Large intestine (tissue), 3 donors: ENCODE measurements at regions not wholly inside any gene's neighbourhood (a gene's known extent, or its start where the extent isn't known, plus 50 kb on each side); places are given as distances from the start of the nearest gene placed in this dataset.
"Not testable (repeated sequence)": the region's sequence is repeated elsewhere in the genome, so short reads cannot be mapped to it uniquely, and the experiment has no call there.

Experiments used
- DNase-seq, 2 donors: peaks; one replicate each; pipeline versions ENCODE4 v3.0.0 to v3.0.0-alpha.2; 2013
- H3K27ac ChIP-seq: one replicate; pipeline ENCODE4 v1.5.1; 2013; ENCODE audit warnings: low read length
- H3K27me3 ChIP-seq: 2 replicates; pipeline ENCODE4 v1.6.1; 2013; ENCODE audit warnings: low read length; ENCODE audit not compliant: control insufficient read depth, insufficient read depth
- H3K36me3 ChIP-seq: 2 replicates; pipeline ENCODE4 v1.6.1; 2013; ENCODE audit warnings: low read length; ENCODE audit not compliant: control insufficient read depth, insufficient read depth
- H3K4me1 ChIP-seq: one replicate; pipeline ENCODE4 v1.6.1; 2013; ENCODE audit warnings: low read length; ENCODE audit not compliant: control insufficient read depth, insufficient read depth
- H3K4me3 ChIP-seq: one replicate; pipeline ENCODE4 v1.5.1; 2013; ENCODE audit warnings: low read length
- H3K9me3 ChIP-seq: one replicate; pipeline ENCODE4 v1.6.1; 2013; ENCODE audit warnings: mild to moderate bottlenecking, low read depth, low read length, moderate library complexity; ENCODE audit not compliant: control insufficient read depth
- WGBS: methylation state at CpG from one replicate; pipeline ENCODE4 v1.1.5; 2013; ENCODE audit warnings: low lambda C conversion rate; ENCODE audit not compliant: insufficient coverage; 5-methylcytosine and 5-hydroxymethylcytosine counted together

DNA sequence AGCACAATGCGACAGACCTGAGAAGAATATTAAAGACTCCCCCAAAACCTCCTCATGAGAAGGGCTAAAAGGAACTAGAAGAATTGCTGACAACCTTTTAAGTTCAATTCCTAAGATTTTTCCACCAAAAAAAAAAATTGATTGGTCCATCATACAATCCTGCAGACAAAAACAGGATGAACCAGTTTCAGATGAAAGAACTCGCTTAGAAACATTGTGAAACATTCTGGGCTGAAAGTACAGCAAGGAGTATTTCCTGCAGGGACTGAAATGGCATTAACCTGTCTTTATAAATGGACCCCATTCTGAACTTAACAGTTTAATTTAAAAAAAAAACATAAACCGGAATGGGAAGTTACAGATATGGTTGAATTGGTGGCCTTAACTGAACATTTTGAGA is 96.0 kb upstream of the FAM174B start:
- Histone ChIP-seq H3K27ac (no peak overlapping the region), H3K4me1 (no peaks in the 10 kb centered on the region), H3K4me3 (no peak overlapping the region), H3K9me3 (no peaks in the 10 kb centered on the region), H3K27me3 (no peaks in the 10 kb centered on the region), H3K36me3 (no peaks in the 10 kb centered on the region)
- WGBS = 50% methylated on average over 2 of the region's 3 CpGs
- peak; percentile 43 to 75 for DNase-seq

DNA sequence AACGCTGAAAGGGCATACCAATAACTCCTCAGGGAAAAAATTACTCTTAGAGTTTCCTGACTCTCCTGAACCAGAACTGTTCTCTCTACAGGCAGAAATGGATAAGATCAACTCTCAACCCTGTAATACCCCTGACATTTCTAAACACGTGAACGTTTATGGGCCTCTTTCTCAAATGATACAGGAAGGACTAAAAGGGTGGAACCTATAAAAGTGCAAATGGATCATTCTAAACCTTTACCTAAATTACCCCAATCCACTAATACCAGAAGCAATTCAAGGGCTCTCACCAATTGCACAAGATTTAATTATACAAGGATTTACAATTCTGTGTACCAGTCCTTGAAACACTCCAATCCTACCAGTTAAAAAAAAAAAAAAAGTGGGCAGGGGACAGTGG is 98.0 kb upstream of the FAM174B start:
- H3K27ac ChIP-seq = no peak overlapping the region
- H3K9me3 ChIP-seq = no peaks in the 10 kb centered on the region
- no peaks in the 10 kb centered on the region for H3K27me3 ChIP-seq
- WGBS = no CpG with 5 or more reads among the region's 3 CpGs
- H3K4me3 ChIP-seq = no peak overlapping the region
- no peaks in the 10 kb centered on the region for H3K36me3 ChIP-seq
- DNase-seq = peak in 1 of 2 donors; percentile 14
- H3K4me1 ChIP-seq = no peaks in the 10 kb centered on the region

DNA sequence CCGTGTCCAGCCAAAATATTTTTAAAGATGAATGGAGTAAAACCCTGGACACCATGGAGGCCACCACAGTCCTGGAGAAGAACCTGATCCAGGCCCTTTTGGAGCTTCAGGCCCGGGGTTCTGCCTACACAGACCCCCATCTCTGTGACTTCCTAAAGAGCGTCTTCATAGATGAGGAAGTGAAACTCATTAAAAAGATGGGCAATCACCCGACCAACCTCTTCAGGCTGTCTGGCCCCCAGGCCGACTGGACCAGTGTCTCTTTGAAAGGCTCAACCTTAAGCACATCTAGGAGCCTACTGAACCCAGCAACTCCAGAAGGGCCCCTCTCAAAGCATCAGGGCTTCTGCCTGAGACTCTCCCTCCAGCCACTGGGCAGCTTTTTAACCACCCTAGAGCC is 107.9 kb upstream of the FAM174B start:
- H3K4me3 ChIP-seq = no peak overlapping the region
- DNase-seq = no peak
- no peaks in the 10 kb centered on the region for H3K36me3 ChIP-seq
- WGBS = no CpG with 5 or more reads among the region's 5 CpGs
- no peaks in the 10 kb centered on the region for H3K4me1 ChIP-seq
- H3K27ac ChIP-seq = no peak overlapping the region
- H3K9me3 ChIP-seq = no peaks in the 10 kb centered on the region
- H3K27me3 ChIP-seq = no peaks in the 10 kb centered on the region

DNA sequence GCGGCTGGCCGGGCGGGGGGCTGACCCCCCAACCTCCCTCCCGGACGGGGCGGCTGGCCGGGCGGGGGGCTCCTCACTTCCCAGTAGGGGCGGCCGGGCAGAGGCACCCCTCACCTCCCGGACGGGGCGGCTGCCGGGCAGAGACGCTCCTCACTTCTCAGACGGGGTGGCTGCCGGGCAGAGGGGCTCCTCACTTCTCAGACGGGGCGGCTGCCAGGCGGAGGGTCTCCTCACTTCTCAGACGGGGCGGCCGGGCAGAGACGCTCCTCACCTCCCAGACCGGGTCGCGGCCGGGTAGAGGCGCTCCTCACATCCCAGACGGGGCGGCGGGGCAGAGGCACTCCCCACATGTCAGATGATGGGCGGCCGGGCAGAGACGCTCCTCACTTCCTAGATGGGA is 112.6 kb upstream of the FAM174B start:
- not testable (repeated sequence) for H3K4me3 ChIP-seq, H3K27ac ChIP-seq, H3K36me3 ChIP-seq, H3K9me3 ChIP-seq, H3K4me1 ChIP-seq, H3K27me3 ChIP-seq, DNase-seq
- WGBS = no CpG with 5 or more reads among the region's 35 CpGs

DNA sequence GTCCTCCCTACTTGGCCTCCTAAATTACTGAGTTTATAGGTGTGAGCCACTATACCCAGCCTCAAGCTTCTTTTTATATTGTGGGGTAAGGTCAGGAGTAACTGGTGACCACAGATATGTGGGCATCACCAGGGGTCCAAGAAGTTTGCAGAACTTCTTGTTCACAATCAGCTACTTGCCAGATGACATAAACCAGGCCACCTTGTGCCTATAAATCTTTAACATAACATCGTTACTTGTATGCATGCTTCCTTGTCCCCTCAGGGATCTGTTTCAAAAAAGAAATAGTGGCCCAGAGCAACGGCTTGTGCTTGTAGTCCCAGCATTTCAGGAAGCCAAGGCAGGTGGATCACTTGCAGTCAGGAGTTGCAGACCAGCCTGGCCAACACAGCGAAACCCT is 115.1 kb upstream of the FAM174B start:
- Histone ChIP-seq H3K4me1 (no peaks in the 10 kb centered on the region), H3K27me3 (no peaks in the 10 kb centered on the region), H3K9me3 (peaks cover 6% of the 10 kb centered on the region), H3K27ac (no peak overlapping the region), H3K4me3 (no peak overlapping the region), H3K36me3 (no peaks in the 10 kb centered on the region)
- no peak for DNase-seq
- no CpG with 5 or more reads among the region's 3 CpGs for WGBS

DNA sequence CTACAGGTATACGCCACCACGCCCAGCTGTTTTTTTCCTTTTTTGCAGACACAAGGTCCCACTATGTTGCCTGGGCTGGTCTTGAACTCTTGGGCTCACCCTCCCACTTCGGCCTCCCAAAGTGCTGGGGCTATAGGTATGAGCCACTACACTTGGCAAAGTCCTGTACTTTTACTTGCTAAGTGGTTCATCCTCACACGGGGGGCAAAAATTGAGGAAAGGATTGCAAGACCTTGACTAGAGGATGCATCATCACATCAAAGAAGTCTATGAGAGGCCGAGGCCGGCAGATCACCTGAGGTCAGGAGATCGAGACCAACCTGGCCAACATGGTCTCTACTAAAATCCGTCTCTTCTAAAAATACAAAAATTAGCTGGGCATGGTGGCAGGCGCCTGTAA is 116.5 kb upstream of the FAM174B start:
- H3K27me3 ChIP-seq = no peaks in the 10 kb centered on the region
- H3K36me3 ChIP-seq = no peaks in the 10 kb centered on the region
- no CpG with 5 or more reads among the region's 9 CpGs for WGBS
- H3K4me3 ChIP-seq = no peak overlapping the region
- H3K27ac ChIP-seq = no peak overlapping the region
- H3K4me1 ChIP-seq = no peaks in the 10 kb centered on the region
- DNase-seq = no peak
- peaks cover 6% of the 10 kb centered on the region for H3K9me3 ChIP-seq

DNA sequence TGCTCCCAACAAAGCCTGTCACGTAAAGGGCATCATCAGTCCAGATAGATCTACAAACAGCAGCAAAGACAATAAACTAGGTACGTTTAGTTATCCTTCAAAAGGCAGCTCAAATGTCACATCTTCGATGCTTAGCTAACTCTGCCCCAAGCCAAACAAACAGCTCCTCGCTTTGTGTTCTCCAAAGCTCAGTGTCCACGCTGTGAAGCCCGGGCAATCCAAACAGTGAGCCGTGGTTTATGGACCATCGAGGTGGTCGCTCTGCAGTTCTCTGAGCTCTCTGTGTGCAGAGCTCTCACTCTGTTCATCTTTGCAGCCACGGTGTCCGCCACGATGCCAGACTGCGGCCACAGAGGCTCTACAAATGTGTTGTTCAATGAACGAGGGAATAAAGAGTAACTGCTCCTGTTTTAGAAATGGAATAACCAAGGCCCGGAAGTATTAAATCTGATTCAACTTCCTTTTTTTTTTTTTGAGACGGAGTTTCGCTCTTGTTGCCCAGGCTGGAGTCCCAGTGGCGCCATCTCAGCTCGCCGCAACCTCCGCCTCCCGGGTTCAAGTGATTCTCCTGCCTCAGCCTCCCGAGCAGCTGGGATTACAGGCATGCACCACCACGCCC is 117.2 kb upstream of the FAM174B start:
- DNase-seq = no peak
- Histone ChIP-seq H3K4me3 (no peak overlapping the region), H3K27me3 (no peaks in the 10 kb centered on the region), H3K4me1 (no peaks in the 10 kb centered on the region), H3K36me3 (no peaks in the 10 kb centered on the region), H3K9me3 (peaks cover 6% of the 10 kb centered on the region), H3K27ac (no peak overlapping the region)
- WGBS = no CpG with 5 or more reads among the region's 24 CpGs

DNA sequence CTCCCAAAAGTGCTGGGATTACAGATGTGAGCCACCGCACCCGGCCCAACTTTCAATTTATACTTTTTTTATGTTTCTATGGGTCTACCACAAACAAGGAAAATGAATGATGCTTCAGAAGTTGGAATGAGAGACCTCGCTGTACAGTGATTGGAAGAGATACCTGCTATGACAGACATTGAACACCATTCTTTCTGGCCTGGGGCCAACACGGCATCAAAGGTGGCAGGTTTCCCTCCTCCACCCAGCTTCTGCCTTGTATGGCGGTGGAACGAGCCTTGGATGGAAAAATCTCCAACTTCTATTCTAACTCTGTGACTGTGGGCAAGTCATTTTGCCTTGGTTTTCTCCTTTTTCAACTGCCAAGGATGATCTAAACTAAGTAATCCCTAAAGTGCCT is 117.8 kb upstream of the FAM174B start:
- 100% methylated on average over 1 of the region's 6 CpGs for WGBS

DNA sequence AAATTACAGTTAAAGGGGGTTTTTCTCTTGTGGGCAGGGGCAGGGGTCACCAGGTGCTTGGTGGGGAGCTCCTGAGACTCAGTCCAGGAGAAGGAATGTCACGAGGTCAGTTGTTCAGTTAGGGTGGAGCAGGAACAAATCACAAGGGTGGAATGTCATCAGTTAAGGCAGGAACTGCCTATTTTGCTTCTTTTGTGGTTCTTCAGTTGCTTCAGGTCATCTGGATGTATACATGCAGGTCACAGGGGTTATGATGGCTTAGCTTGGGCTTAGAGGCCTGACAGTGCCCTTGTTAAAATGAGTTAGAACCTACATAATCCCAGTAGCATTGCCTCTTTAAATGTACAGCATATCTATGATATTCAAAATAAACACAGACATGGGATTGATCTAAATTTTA is 120.2 kb upstream of the CHD2 start:
- H3K27me3 ChIP-seq = no peaks in the 10 kb centered on the region
- DNase-seq = no peak

More for the DNA sequence above, 117.8 kb upstream of the FAM174B start:
- Histone ChIP-seq H3K36me3 (no peaks in the 10 kb centered on the region), H3K4me3 (no peak overlapping the region), H3K4me1 (no peaks in the 10 kb centered on the region), H3K9me3 (peaks cover 6% of the 10 kb centered on the region), H3K27me3 (no peaks in the 10 kb centered on the region), H3K27ac (no peak overlapping the region)
- no peak for DNase-seq

DNA sequence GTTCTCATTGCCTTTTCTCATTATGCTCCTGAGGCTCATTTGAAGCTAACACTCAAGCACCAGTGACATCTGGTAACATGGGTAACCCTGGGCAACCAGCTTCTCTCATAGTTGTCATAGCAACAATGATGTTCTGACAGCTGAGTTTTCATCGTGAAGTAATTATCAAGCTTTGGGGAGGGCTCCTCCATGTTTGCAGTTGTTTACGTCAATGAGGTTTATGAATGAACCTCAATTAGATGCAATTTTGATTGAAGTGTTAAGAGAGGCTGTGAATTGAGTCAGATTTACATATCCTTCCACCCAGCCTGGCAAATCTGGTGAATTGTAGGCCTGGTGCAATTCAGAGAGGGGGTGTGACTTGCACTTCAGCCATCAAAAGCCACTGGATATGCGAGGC is 119.3 kb upstream of the CHD2 start:
- peak in 1 of 2 donors; percentile 9 for DNase-seq
- WGBS = no CpG with 5 or more reads among the region's 3 CpGs
- Histone ChIP-seq H3K27me3 (no peaks in the 10 kb centered on the region), H3K4me1 (no peaks in the 10 kb centered on the region), H3K36me3 (no peaks in the 10 kb centered on the region), H3K4me3 (no peak overlapping the region), H3K27ac (no peak overlapping the region), H3K9me3 (peaks cover 2% of the 10 kb centered on the region)

More for the DNA sequence above, 120.2 kb upstream of the CHD2 start:
- H3K4me1 ChIP-seq = no peaks in the 10 kb centered on the region
- H3K4me3 ChIP-seq = no peak overlapping the region
- no peak overlapping the region for H3K27ac ChIP-seq
- no CpG with 5 or more reads among the region's 1 CpG for WGBS
- peaks cover 2% of the 10 kb centered on the region for H3K9me3 ChIP-seq
- H3K36me3 ChIP-seq = no peaks in the 10 kb centered on the region

GRCh38 chr15:92781925-92782453 is 118.1 kb upstream of the CHD2 start:
- DNase-seq = no peak
- Histone ChIP-seq H3K27me3 (no peaks in the 10 kb centered on the region), H3K27ac (no peak overlapping the region), H3K4me3 (no peak overlapping the region), H3K9me3 (peaks cover 2% of the 10 kb centered on the region), H3K4me1 (no peaks in the 10 kb centered on the region), H3K36me3 (no peaks in the 10 kb centered on the region)
- no CpG with 5 or more reads among the region's 4 CpGs for WGBS
